Esophagus muscularis mucosa (tissue), 4 donors: ENCODE measurements at regions not wholly inside any gene's neighbourhood (a gene's known extent, or its start where the extent isn't known, plus 50 kb on each side); places are given as distances from the start of the nearest gene placed in this dataset.

Experiments used
- EP300 ChIP-seq: sonication (generic); formaldehyde crosslinking; IDR thresholded peaks from one replicate; pipeline ENCODE4 v1.6.1; 2017; ENCODE audit warnings: antibody characterized with exemption
- POLR2A ChIP-seq: fragments of 450-650 bp; IDR thresholded peaks from one replicate; pipeline ENCODE4 v1.6.1; 2017; ENCODE audit warnings: antibody characterized with exemption, moderate library complexity, mild to moderate bottlenecking, low read depth
- POLR2AphosphoS5 ChIP-seq, 2 donors: sonication (generic); formaldehyde crosslinking; IDR thresholded peaks; one replicate each; pipeline ENCODE4 v1.6.1; 2017; ENCODE audit warnings: antibody characterized with exemption in 2 of 2
- TF ChIP-seq, protein P1 (sequence below), 3 experiments: fragments of 200-600 bp in 2 of 3; fragments of 450-650 bp in 1 of 3; sonication (generic) in 2 of 3; IDR thresholded peaks; one replicate each; pipeline ENCODE4 v1.5.1; 2017 to 2019; ENCODE audit warnings: antibody characterized with exemption in 3 of 3, mild to moderate bottlenecking in 2 of 3, moderate library complexity in 1 of 3

DNA sequence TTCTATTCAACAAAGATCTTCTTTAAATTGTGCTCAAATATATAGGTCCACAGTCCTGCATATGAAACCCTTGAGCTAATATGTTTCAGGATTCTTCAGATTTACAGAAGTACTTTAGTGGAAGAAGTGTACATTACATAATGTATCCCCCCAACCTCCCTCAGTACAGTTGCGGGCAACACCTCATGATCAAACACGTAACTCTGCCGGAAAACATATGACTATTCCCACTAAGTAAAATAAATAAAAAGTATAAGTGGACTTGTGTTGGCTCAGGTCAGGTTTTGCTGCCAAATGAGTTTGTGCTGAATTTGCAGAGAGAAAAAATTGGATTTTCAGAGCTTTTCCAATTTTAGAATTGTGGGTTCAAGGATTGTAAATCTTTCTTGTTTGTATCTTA, 267.6 kb upstream of the MDFIC2 start:
- TF ChIP-seq, protein P1, sequence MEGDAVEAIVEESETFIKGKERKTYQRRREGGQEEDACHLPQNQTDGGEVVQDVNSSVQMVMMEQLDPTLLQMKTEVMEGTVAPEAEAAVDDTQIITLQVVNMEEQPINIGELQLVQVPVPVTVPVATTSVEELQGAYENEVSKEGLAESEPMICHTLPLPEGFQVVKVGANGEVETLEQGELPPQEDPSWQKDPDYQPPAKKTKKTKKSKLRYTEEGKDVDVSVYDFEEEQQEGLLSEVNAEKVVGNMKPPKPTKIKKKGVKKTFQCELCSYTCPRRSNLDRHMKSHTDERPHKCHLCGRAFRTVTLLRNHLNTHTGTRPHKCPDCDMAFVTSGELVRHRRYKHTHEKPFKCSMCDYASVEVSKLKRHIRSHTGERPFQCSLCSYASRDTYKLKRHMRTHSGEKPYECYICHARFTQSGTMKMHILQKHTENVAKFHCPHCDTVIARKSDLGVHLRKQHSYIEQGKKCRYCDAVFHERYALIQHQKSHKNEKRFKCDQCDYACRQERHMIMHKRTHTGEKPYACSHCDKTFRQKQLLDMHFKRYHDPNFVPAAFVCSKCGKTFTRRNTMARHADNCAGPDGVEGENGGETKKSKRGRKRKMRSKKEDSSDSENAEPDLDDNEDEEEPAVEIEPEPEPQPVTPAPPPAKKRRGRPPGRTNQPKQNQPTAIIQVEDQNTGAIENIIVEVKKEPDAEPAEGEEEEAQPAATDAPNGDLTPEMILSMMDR (IDR thresholded peaks at IDR 0.05) = no peak
- TF ChIP-seq POLR2A (no peak), POLR2AphosphoS5 (IDR thresholded peaks at IDR 0.05) (no peak), EP300 (no peak)
